HUDEP-2 (cell line): ENCODE measurements at regions not wholly inside any gene's neighbourhood (a gene's known extent, or its start where the extent isn't known, plus 50 kb on each side); places are given as distances from the start of the nearest gene placed in this dataset.
"Not testable (repeated sequence)": the region's sequence is repeated elsewhere in the genome, so short reads cannot be mapped to it uniquely, and the experiment has no call there.

Source experiments
- DNase-seq, 76 experiments: peaks; one replicate each; lab custom pipeline; 2025; ENCODE audit not compliant: unreplicated experiment in 76 of 76; lab: John Stamatoyannopoulos, UW

- no peak for DNase-seq
Measured at GRCh38 chr19:14328406-14328805, 52.8 kb upstream of the ADGRE5 start.

GRCh38 chr19:14327061-14327460, 54.2 kb upstream of the ADGRE5 start:
- not testable (repeated sequence) for DNase-seq

- DNase-seq: no peak
Measured at GRCh38 chr19:14325863-14326262, 55.4 kb upstream of the ADGRE5 start.

- DNase-seq: no peak
Measured at GRCh38 chr19:14325134-14325533, 56.1 kb upstream of the ADGRE5 start.

- no peak for DNase-seq
Measured at GRCh38 chr19:14322889-14323463, 58.3 kb upstream of the ADGRE5 start.

GRCh38 chr19:14320253-14320652, 61.0 kb upstream of the ADGRE5 start:
- DNase-seq: no peak

- DNase-seq: not testable (repeated sequence)
Measured at GRCh38 chr19:14319720-14320119, 61.5 kb upstream of the ADGRE5 start.

- peak in 7 of 76 experiments; percentile 10 to 29 (median 17) for DNase-seq
Measured at GRCh38 chr19:14318873-14319272, 62.4 kb upstream of the ADGRE5 start.

GRCh38 chr19:14317157-14317556, 64.1 kb upstream of the ADGRE5 start:
- no peak for DNase-seq

- DNase-seq: no peak
Measured at GRCh38 chr19:14315433-14315832, 65.8 kb upstream of the ADGRE5 start.

- DNase-seq: no peak
Measured at GRCh38 chr19:14310055-14310454, 71.2 kb upstream of the ADGRE5 start.

- no peak for DNase-seq
Measured at GRCh38 chr19:14305706-14306105, 75.5 kb upstream of the ADGRE5 start.

GRCh38 chr19:14301150-14301549, 80.1 kb upstream of the ADGRE5 start:
- no peak for DNase-seq

GRCh38 chr19:14300303-14300702, 80.9 kb upstream of the ADGRE5 start:
- DNase-seq: no peak

- DNase-seq: not testable (repeated sequence)
Measured at GRCh38 chr19:14299224-14299827, 81.9 kb upstream of the ADGRE5 start.

- DNase-seq: not testable (repeated sequence)
Measured at GRCh38 chr19:14297883-14298576, 83.2 kb upstream of the ADGRE5 start.

- peak in 23 of 76 experiments; percentile 2 to 37 (median 23) for DNase-seq
Measured at GRCh38 chr19:14294974-14295373, 86.3 kb upstream of the ADGRE5 start.

- not testable (repeated sequence) for DNase-seq
Measured at GRCh38 chr19:14293816-14294170, 87.5 kb upstream of the ADGRE5 start.

- not testable (repeated sequence) for DNase-seq
Measured at GRCh38 chr19:14293101-14293815, 87.3 kb upstream of the ADGRL1 start.

GRCh38 chr19:14289810-14290209, 83.8 kb upstream of the ADGRL1 start:
- not testable (repeated sequence) for DNase-seq

- not testable (repeated sequence) for DNase-seq
Measured at GRCh38 chr19:14287837-14288236, 81.9 kb upstream of the ADGRL1 start.
